ENCODE measurements at regions not wholly inside any gene's neighbourhood (a gene's known extent, or its start where the extent isn't known, plus 50 kb on each side); places are given as distances from the start of the nearest gene placed in this dataset.
A peak's percentile ranks its signal among the peaks of the same experiment; 100 is the strongest.

DNA sequence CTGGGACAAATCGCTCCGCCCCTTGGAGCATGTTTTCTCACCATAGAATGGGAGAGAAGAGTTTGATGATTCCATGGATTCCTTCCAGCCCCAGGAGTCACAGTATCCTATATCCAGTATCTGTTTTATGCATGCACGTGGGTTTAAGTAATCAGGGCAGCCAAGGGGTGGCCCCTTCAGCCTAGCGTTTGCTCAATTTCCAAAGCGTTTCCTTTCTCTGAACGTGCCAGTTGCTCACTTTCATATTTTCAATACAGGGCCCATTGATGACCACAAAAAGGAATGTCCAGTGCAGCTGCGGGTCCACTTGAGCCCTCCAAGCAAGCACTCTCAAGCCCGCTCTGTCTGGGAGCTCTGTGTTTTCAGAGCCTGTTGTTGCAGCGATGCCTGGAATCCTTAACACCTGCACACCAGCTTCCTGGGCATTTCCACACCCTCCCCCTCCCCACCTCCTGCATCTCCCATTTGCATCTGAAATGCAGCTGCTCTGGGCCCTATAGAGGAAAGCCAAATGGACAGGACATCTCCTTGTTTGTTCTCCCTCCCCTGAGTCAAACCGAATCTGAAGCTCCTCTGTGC lies 164.3 kb upstream of the LPP start:
- no peak overlapping the region for H2AK5ac ChIP-seq (ENCODE audit: low read depth, low read length)
- H2BK15ac ChIP-seq (ENCODE audit: low read depth, low read length), result no peak overlapping the region
- H3K4me2 ChIP-seq (ENCODE audit: low read depth, low read length), result no peak overlapping the region
- H3K4me1 ChIP-seq (ENCODE audit: control insufficient read depth, insufficient read depth, low read length), result peaks cover 10% of the 10 kb centered on the region; the same call in 1 of the 2 replicates
- dilution Hi-C loops (cut with HindIII; ENCODE audit: low sequenced_read_pairs, unreplicated experiment) (no loop called here), in situ Hi-C loops (cut with MboI; ENCODE audit: low sequenced_read_pairs) (no loop called here), intact Hi-C loops (cut with micrococcal nuclease) (no loop called here)
- H3K4ac ChIP-seq (ENCODE audit: low read depth, low read length), result no peak overlapping the region
- H3K9ac ChIP-seq (ENCODE audit: low read depth, low read length), result no peak overlapping the region
- no peak overlapping the region for H4K5ac ChIP-seq (ENCODE audit: low read depth, low read length)
- no peak for ATAC-seq (ENCODE audit: low read depth)
- POLR2A ChIA-PET (ENCODE audit: unreplicated experiment), result interaction anchor here (0.6 kb wide), 1 partner anchor 14 kb away, joined by 3 read pairs; no protein-coding TSS in a partner anchor
- peak overlapping the region; percentile 11 for H2AFZ ChIP-seq (replicated peaks; ENCODE audit: low read length, poor library complexity)
- no peak overlapping the region for H3K4me3 ChIP-seq (ENCODE audit: insufficient read depth, low read depth, low read length)
- H2BK5ac ChIP-seq (ENCODE audit: low read depth, low read length, poor library complexity, severe bottlenecking), result no peak overlapping the region
- no peak overlapping the region for H4K91ac ChIP-seq (ENCODE audit: insufficient read depth, low read depth, low read length)
- no peaks in the 10 kb centered on the region for H4K20me1 ChIP-seq (ENCODE audit: insufficient read depth, low read length)
- CTCF ChIA-PET, result no interaction called here
- H3K56ac ChIP-seq (ENCODE audit: extremely low read depth, insufficient read depth, low read length), result no peak overlapping the region
- no peaks in the 10 kb centered on the region for H3K36me3 ChIP-seq (ENCODE audit: control insufficient read depth, insufficient read depth, low read length)
- DNase-seq, result no peak
- H3K79me1 ChIP-seq (ENCODE audit: low read depth in 1 of 2, low read length in 2 of 2), result no peaks in the 10 kb centered on the region
- H3K9me3 ChIP-seq (ENCODE audit: control insufficient read depth, insufficient read depth, low read length), result no peaks in the 10 kb centered on the region
- no peak overlapping the region for H3K18ac ChIP-seq (ENCODE audit: low read depth, low read length)
- no peak for TF ChIP-seq ELK1 (IDR thresholded peaks at IDR 0.05; ENCODE audit: borderline replicate concordance, low read depth, low read length)
- no peak for TF ChIP-seq FOS (IDR thresholded peaks at IDR 0.05; ENCODE audit: low read depth, low read length)
- TF ChIP-seq NFE2L2 (IDR thresholded peaks at IDR 0.05; ENCODE audit: low read depth, low read length), result no peak
- no peak for TF ChIP-seq CEBPB (IDR thresholded peaks at IDR 0.05; ENCODE audit: low read depth, low read length)
- no peak overlapping the region for H3K14ac ChIP-seq (replicated peaks; ENCODE audit: low read depth, low read length)
- H2BK20ac ChIP-seq (ENCODE audit: low read depth, low read length), result no peak overlapping the region
- WGBS, 2 experiments (ENCODE audit: extremely low coverage in 2 of 2, insufficient read length in 1 of 2), result 55% methylated on average over 4 of the region's 10 CpGs; no CpG with 5 or more reads in 1 of the 2 experiments
- H2BK120ac ChIP-seq (ENCODE audit: low read depth, low read length), result no peak overlapping the region
- no TSS peak for BruUV-seq (replicated peaks)
- no peak overlapping the region for H4K8ac ChIP-seq (ENCODE audit: low read depth in 2 of 2, low read length in 2 of 2)
- no peak overlapping the region for H2AK9ac ChIP-seq (replicated peaks; ENCODE audit: low read depth, low read length, poor library complexity)
- H3K27ac ChIP-seq (ENCODE audit: insufficient read depth, low read length), result no peak overlapping the region
- no peaks in the 10 kb centered on the region for H3K27me3 ChIP-seq (ENCODE audit: control insufficient read depth, insufficient read depth, low read length)
- H3K9me1 ChIP-seq (ENCODE audit: insufficient read depth, low read length), result peaks cover 8% of the 10 kb centered on the region
- H3K23ac ChIP-seq (ENCODE audit: low read depth, low read length), result no peak overlapping the region

Measured in IMR-90 (cell line).